B cell (primary cell): ENCODE measurements at regions not wholly inside any gene's neighbourhood (a gene's known extent, or its start where the extent isn't known, plus 50 kb on each side); places are given as distances from the start of the nearest gene placed in this dataset.

ENCODE experiments used
- ATAC-seq: fragments of 200-7000 bp; cut with Tn5 transposase; one replicate; pipeline ENCODE4 v1.10.0; 2021; ENCODE audit warnings: low read depth, mild to moderate bottlenecking, moderate number of reproducible peaks, moderate library complexity
- CTCF ChIA-PET: fragments of 350-600 bp; sonication (Branson Sonifier 250); formaldehyde crosslinking; loops from one replicate; lab custom pipeline; 2021; ENCODE audit warnings: antibody characterized with exemption, inconsistent platforms; lab: Charles Lee
- POLR2A ChIA-PET: fragments of 350-600 bp; sonication (Branson Sonifier 250); formaldehyde crosslinking; loops from one replicate; lab custom pipeline; 2021; ENCODE audit warnings: antibody characterized with exemption; lab: Charles Lee
- DNase-seq: peaks from one replicate; pipeline ENCODE4 v3.0.0; 2013
- H2AFZ ChIP-seq: 2 replicates; pipeline ENCODE4 v1.6.1; 2012; ENCODE audit warnings: mild to moderate bottlenecking, low read depth, low read length; ENCODE audit not compliant: insufficient read depth, poor library complexity, severe bottlenecking
- H3K27ac ChIP-seq, 2 donors: 1 replicate in 1 of 2; 2 replicates in 1 of 2; pipeline ENCODE4 v1.5.1; 2012 to 2013; ENCODE audit warnings: low read length in 2 of 2, mild to moderate bottlenecking in 2 of 2, moderate library complexity in 1 of 2
- H3K27me3 ChIP-seq, 4 experiments: fragments of 200-600 bp in 1 of 4; sonication (generic) in 1 of 4; replicated peaks in 1 of 4; 1 replicate in 2 of 4; 2 replicates in 2 of 4; pipeline versions ENCODE4 v1.6.1 to v1.7.0; 2013 to 2016; ENCODE audit warnings: low read length in 3 of 4, mild to moderate bottlenecking in 2 of 4, mixed read lengths in 1 of 4, moderate library complexity in 1 of 4; ENCODE audit not compliant: insufficient read depth in 4 of 4, control insufficient read depth in 3 of 4; ENCODE audit errors: control extremely low read depth in 1 of 4
- H3K36me3 ChIP-seq, 2 experiments: replicated peaks in 1 of 2; 1 replicate in 1 of 2; 2 replicates in 1 of 2; pipeline versions ENCODE4 v1.6.1 to v1.7.1; 2013; ENCODE audit warnings: low read length in 1 of 2; ENCODE audit not compliant: insufficient read depth in 2 of 2, control insufficient read depth in 1 of 2; ENCODE audit errors: control extremely low read depth in 1 of 2, extremely low read depth in 1 of 2
- H3K4me1 ChIP-seq, 2 donors: fragments of 200-600 bp in 1 of 2; sonication (generic) in 1 of 2; 1 replicate in 1 of 2; 2 replicates in 1 of 2; pipeline versions ENCODE4 v1.5.1 to v1.6.1; 2013 to 2017; ENCODE audit warnings: low read length in 2 of 2; ENCODE audit not compliant: control insufficient read depth in 2 of 2, insufficient read depth in 2 of 2
- H3K4me2 ChIP-seq: replicated peaks from 2 replicates; pipeline ENCODE3; 2012; ENCODE audit warnings: mild to moderate bottlenecking, low read depth, low read length; ENCODE audit not compliant: poor library complexity, severe bottlenecking
- H3K4me3 ChIP-seq, 5 experiments: fragments of 200-600 bp in 1 of 5; sonication (generic) in 1 of 5; 1 replicate in 3 of 5; 2 replicates in 2 of 5; pipeline versions ENCODE4 v1.5.1 to v1.7.0; 2011 to 2016; ENCODE audit warnings: low read length in 4 of 5, mild to moderate bottlenecking in 4 of 5, low read depth in 2 of 5, control low read depth in 1 of 5, moderate library complexity in 1 of 5; ENCODE audit not compliant: insufficient read depth in 1 of 5; ENCODE audit errors: control extremely low read depth in 1 of 5, extremely low read depth in 1 of 5
- H3K79me2 ChIP-seq: fragments of 200-600 bp; sonication (generic); one replicate; pipeline ENCODE4 v1.6.0; 2016; ENCODE audit warnings: low read length; ENCODE audit not compliant: control insufficient read depth, insufficient read depth
- H3K9ac ChIP-seq: fragments of 200-600 bp; sonication (generic); 2 replicates; pipeline ENCODE4 v1.6.1; 2017; ENCODE audit warnings: mild to moderate bottlenecking, low read length, moderate library complexity
- H3K9me3 ChIP-seq, 3 donors: one replicate each; pipeline versions ENCODE4 v1.6.1 to v1.7.1; 2013; ENCODE audit warnings: low read length in 2 of 3; ENCODE audit not compliant: control insufficient read depth in 2 of 3, insufficient read depth in 1 of 3; ENCODE audit errors: control extremely low read depth in 1 of 3
- H4K20me1 ChIP-seq: 2 replicates; pipeline ENCODE4 v1.6.0; 2012; ENCODE audit warnings: mild to moderate bottlenecking, low read length; ENCODE audit not compliant: insufficient read depth, control insufficient read depth, poor library complexity, severe bottlenecking
- H3K27ac Mint-ChIP-seq: one replicate; pipeline ENCODE4 v1.8.0; 2021; ENCODE audit warnings: mixed read lengths
- H3K27me3 Mint-ChIP-seq: one replicate; pipeline ENCODE4 v1.8.0; 2021; ENCODE audit warnings: mixed read lengths
- H3K4me1 Mint-ChIP-seq: one replicate; pipeline ENCODE4 v1.8.0; 2021; ENCODE audit warnings: mixed read lengths
- H3K4me3 Mint-ChIP-seq: one replicate; pipeline ENCODE4 v1.8.0; 2021; ENCODE audit warnings: mixed read lengths
- H3K9me3 Mint-ChIP-seq: one replicate; pipeline ENCODE4 v1.8.0; 2022; ENCODE audit warnings: mixed read lengths; ENCODE audit not compliant: insufficient read depth
- EZH2 ChIP-seq: IDR thresholded peaks from 2 replicates; pipeline ENCODE4 v1.6.1; 2012; ENCODE audit warnings: borderline replicate concordance, low read depth, mild to moderate bottlenecking, moderate library complexity, low read length; ENCODE audit not compliant: insufficient read depth, poor library complexity, severe bottlenecking
- WGBS: methylation state at CpG from one replicate; pipeline ENCODE4 v1.1.5; 2013; ENCODE audit warnings: missing lambda C conversion rate; ENCODE audit not compliant: insufficient coverage; 5-methylcytosine and 5-hydroxymethylcytosine counted together
- intact Hi-C: fragments of 100-400 bp; cut with micrococcal nuclease; formaldehyde crosslinking; loops from one replicate; pipeline ENCODE4 v1.10.0; 2022
- TF ChIP-seq, protein P1 (sequence below): fragments of 200-600 bp; IDR thresholded peaks from one replicate; pipeline ENCODE4 v1.8.0; 2022; ENCODE audit warnings: antibody characterized with exemption, mild to moderate bottlenecking

DNA sequence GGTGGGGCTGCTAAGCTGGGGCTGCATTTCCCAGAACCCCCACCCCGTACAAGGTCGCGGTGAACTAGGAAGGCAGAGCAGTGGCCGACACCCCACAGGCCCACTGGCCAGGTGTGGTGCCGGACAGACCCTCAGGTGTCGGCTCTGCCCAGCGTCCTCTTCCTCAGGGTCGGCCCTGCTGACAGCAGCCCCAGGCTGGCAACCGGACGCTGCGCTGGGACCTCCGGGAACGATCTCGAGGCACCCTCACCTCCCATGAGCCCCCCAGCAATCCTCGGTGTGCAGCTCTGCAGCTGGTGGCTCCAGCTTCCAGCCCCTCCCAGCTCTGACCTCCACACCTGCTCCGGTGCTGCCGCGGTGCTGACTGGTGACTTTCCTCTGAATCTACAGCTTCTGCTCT is 142.9 kb upstream of the SPACA7 start:
- Histone ChIP-seq H3K9ac (no peak overlapping the region), H2AFZ (no peak overlapping the region), H4K20me1 (no peaks in the 10 kb centered on the region), H3K79me2 (no peaks in the 10 kb centered on the region), H3K27me3 (no peaks in the 10 kb centered on the region), H3K9me3 (peaks cover 0 to 16% (median 0%) of the 10 kb centered on the region in 3 donors), H3K36me3 (no peaks in the 10 kb centered on the region), H3K4me2 (no peak overlapping the region), H3K27ac (no peak overlapping the region), H3K4me3 (no peak overlapping the region), H3K4me1 (no peaks in the 10 kb centered on the region)
- Mint-ChIP-seq H3K4me1 (no peaks in the 10 kb centered on the region), H3K9me3 (no peaks in the 10 kb centered on the region), H3K27ac (no peak overlapping the region), H3K4me3 (no peak overlapping the region), H3K27me3 (peaks cover 3% of the 10 kb centered on the region)
- CTCF ChIA-PET: no interaction called here
- POLR2A ChIA-PET: no interaction called here
- no peak for ATAC-seq
- intact Hi-C loops: no loop called here
- 88% methylated on average over 16 of the region's 18 CpGs for WGBS
- DNase-seq: no peak
- TF ChIP-seq EZH2: no peak
- TF ChIP-seq, protein P1, sequence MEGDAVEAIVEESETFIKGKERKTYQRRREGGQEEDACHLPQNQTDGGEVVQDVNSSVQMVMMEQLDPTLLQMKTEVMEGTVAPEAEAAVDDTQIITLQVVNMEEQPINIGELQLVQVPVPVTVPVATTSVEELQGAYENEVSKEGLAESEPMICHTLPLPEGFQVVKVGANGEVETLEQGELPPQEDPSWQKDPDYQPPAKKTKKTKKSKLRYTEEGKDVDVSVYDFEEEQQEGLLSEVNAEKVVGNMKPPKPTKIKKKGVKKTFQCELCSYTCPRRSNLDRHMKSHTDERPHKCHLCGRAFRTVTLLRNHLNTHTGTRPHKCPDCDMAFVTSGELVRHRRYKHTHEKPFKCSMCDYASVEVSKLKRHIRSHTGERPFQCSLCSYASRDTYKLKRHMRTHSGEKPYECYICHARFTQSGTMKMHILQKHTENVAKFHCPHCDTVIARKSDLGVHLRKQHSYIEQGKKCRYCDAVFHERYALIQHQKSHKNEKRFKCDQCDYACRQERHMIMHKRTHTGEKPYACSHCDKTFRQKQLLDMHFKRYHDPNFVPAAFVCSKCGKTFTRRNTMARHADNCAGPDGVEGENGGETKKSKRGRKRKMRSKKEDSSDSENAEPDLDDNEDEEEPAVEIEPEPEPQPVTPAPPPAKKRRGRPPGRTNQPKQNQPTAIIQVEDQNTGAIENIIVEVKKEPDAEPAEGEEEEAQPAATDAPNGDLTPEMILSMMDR: no peak

DNA sequence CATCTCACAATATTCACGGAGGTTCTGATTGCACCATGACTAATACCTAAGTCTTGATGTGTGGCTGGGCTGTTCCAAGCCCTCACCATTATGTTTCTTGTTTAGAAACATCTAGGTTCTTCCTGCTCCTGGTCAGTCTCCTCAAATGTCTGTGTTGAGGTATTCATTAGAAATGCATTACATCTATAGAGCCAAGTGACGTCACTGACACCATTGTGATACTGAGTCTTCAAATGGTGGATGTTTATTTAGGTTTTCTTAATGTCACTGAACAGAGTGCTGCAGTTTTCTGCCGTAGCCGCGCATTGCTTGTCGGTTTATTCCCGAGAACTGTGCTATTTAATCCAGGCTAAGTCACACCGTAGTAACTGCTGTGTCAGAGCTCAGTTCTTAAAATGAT is 142.4 kb upstream of the SPACA7 start:
- Mint-ChIP-seq H3K4me3 (no peak overlapping the region), H3K27me3 (peaks cover 3% of the 10 kb centered on the region), H3K27ac (no peak overlapping the region), H3K9me3 (no peaks in the 10 kb centered on the region), H3K4me1 (no peaks in the 10 kb centered on the region)
- Histone ChIP-seq H3K79me2 (no peaks in the 10 kb centered on the region), H3K9ac (no peak overlapping the region), H3K27ac (no peak overlapping the region), H3K4me2 (no peak overlapping the region), H3K27me3 (no peaks in the 10 kb centered on the region), H3K4me3 (no peak overlapping the region), H4K20me1 (no peaks in the 10 kb centered on the region), H3K36me3 (no peaks in the 10 kb centered on the region), H3K9me3 (peaks cover 0 to 16% (median 0%) of the 10 kb centered on the region in 3 donors), H3K4me1 (no peaks in the 10 kb centered on the region), H2AFZ (no peak overlapping the region)
- intact Hi-C loops: no loop called here
- DNase-seq (no peak), ATAC-seq (no peak)
- ChIA-PET CTCF (no interaction called here), POLR2A (no interaction called here)
- TF ChIP-seq, protein P1: no peak
- TF ChIP-seq EZH2: no peak
- WGBS: 93% methylated on average over 5 of the region's 8 CpGs
